Mesenchymal stem cell (in vitro differentiated cells and primary cell): ENCODE measurements at regions not wholly inside any gene's neighbourhood (a gene's known extent, or its start where the extent isn't known, plus 50 kb on each side); places are given as distances from the start of the nearest gene placed in this dataset.

ENCODE experiments used
- DNase-seq: peaks from one replicate; pipeline ENCODE4 v3.0.0-alpha.2; 2013
- H2AFZ ChIP-seq: one replicate; pipeline ENCODE4 v1.6.1; 2013; ENCODE audit warnings: low read depth, mild to moderate bottlenecking, control low read depth, inconsistent platforms, low read length, moderate library complexity
- H2AK5ac ChIP-seq: 2 replicates; pipeline ENCODE4 v1.6.1; 2013; ENCODE audit warnings: low read length, moderate library complexity, mild to moderate bottlenecking, inconsistent platforms; ENCODE audit not compliant: severe bottlenecking
- H2BK120ac ChIP-seq: one replicate; pipeline ENCODE4 v1.6.1; 2013; ENCODE audit warnings: low read depth, mild to moderate bottlenecking, inconsistent platforms, low read length, moderate library complexity
- H2BK12ac ChIP-seq, 2 experiments: one replicate each; pipeline ENCODE4 v1.6.1; 2013; ENCODE audit warnings: inconsistent platforms in 2 of 2, low read length in 2 of 2, mild to moderate bottlenecking in 2 of 2, moderate library complexity in 2 of 2, control low read depth in 1 of 2
- H2BK15ac ChIP-seq: one replicate; pipeline ENCODE4 v1.6.1; 2013; ENCODE audit warnings: mild to moderate bottlenecking, low read depth, inconsistent platforms; ENCODE audit not compliant: poor library complexity, severe bottlenecking
- H2BK5ac ChIP-seq: 2 replicates; pipeline ENCODE4 v1.6.1; 2013; ENCODE audit warnings: low read depth, mild to moderate bottlenecking, low read length, control low read depth, inconsistent platforms; ENCODE audit not compliant: poor library complexity, severe bottlenecking
- H3K14ac ChIP-seq, 2 experiments: one replicate each; pipeline ENCODE4 v1.6.1; 2013; ENCODE audit warnings: inconsistent platforms in 2 of 2, low read length in 2 of 2, control low read depth in 1 of 2, mild to moderate bottlenecking in 1 of 2, moderate library complexity in 1 of 2
- H3K18ac ChIP-seq, 2 experiments: one replicate each; pipeline ENCODE4 v1.6.1; 2013; ENCODE audit warnings: inconsistent platforms in 2 of 2, low read length in 2 of 2, control low read depth in 1 of 2, low read depth in 1 of 2, mild to moderate bottlenecking in 1 of 2
- H3K23ac ChIP-seq, 2 experiments: one replicate each; pipeline ENCODE4 v1.6.1; 2013; ENCODE audit warnings: inconsistent platforms in 2 of 2, low read length in 2 of 2, mild to moderate bottlenecking in 2 of 2, moderate library complexity in 2 of 2, control low read depth in 1 of 2
- H3K27ac ChIP-seq: 2 replicates; pipeline ENCODE4 v1.5.1; 2013; ENCODE audit warnings: mild to moderate bottlenecking, moderate library complexity, low read length, control low read depth, inconsistent platforms; ENCODE audit not compliant: poor library complexity, severe bottlenecking
- H3K27me3 ChIP-seq, 2 experiments: 2 replicates each; pipeline versions ENCODE4 v1.6.1 to v1.7.0; 2013; ENCODE audit warnings: low read length in 2 of 2, mild to moderate bottlenecking in 2 of 2, moderate library complexity in 2 of 2, control low read depth in 1 of 2, inconsistent platforms in 1 of 2; ENCODE audit not compliant: control insufficient read depth in 1 of 2, insufficient read depth in 1 of 2
- H3K36me3 ChIP-seq, 2 experiments: 2 replicates each; pipeline versions ENCODE4 v1.6.1 to v1.7.0; 2013; ENCODE audit warnings: low read length in 2 of 2, control low read depth in 1 of 2, inconsistent platforms in 1 of 2, low read depth in 1 of 2, mild to moderate bottlenecking in 1 of 2; ENCODE audit not compliant: insufficient read depth in 2 of 2, control insufficient read depth in 1 of 2
- H3K4ac ChIP-seq, 2 experiments: one replicate each; pipeline ENCODE4 v1.6.1; 2013; ENCODE audit warnings: inconsistent platforms in 2 of 2, low read length in 2 of 2, mild to moderate bottlenecking in 2 of 2, moderate library complexity in 2 of 2, control low read depth in 1 of 2, low read depth in 1 of 2
- H3K4me1 ChIP-seq: 2 replicates; pipeline ENCODE4 v1.6.1; 2013; ENCODE audit warnings: low read depth, low read length, control low read depth; ENCODE audit not compliant: control insufficient read depth, insufficient read depth
- H3K4me2 ChIP-seq: 2 replicates; pipeline ENCODE4 v1.6.1; 2013; ENCODE audit warnings: low read length, mild to moderate bottlenecking, inconsistent platforms; ENCODE audit not compliant: poor library complexity, severe bottlenecking
- H3K4me3 ChIP-seq, 2 experiments: 2 replicates each; pipeline versions ENCODE4 v1.5.1 to v1.7.0; 2013; ENCODE audit warnings: low read length in 2 of 2, mild to moderate bottlenecking in 2 of 2, control low read depth in 1 of 2, low read depth in 1 of 2; ENCODE audit not compliant: insufficient read depth in 1 of 2
- H3K79me1 ChIP-seq: replicated peaks from 2 replicates; pipeline ENCODE4 v1.6.1; 2013; ENCODE audit warnings: mild to moderate bottlenecking, control low read depth, low read length, inconsistent platforms; ENCODE audit not compliant: poor library complexity, severe bottlenecking
- H3K9ac ChIP-seq: 2 replicates; pipeline ENCODE4 v1.7.0; 2013; ENCODE audit warnings: mild to moderate bottlenecking, low read length, moderate library complexity
- H3K9me3 ChIP-seq: 2 replicates; pipeline ENCODE4 v1.7.0; 2013; ENCODE audit warnings: mild to moderate bottlenecking, low read length; ENCODE audit not compliant: control insufficient read depth
- H4K8ac ChIP-seq: one replicate; pipeline ENCODE4 v1.6.1; 2013; ENCODE audit warnings: inconsistent platforms, mild to moderate bottlenecking, low read length, moderate library complexity
- H4K91ac ChIP-seq: one replicate; pipeline ENCODE4 v1.6.1; 2013; ENCODE audit warnings: mild to moderate bottlenecking, low read length, inconsistent platforms
- WGBS: methylation state at CpG from one replicate; pipeline ENCODE4 v1.1.7; 2013; ENCODE audit warnings: mixed read lengths; 5-methylcytosine and 5-hydroxymethylcytosine counted together

- H3K23ac ChIP-seq: no peak overlapping the region
- no peaks in the 10 kb centered on the region for H3K4me1 ChIP-seq
- H3K36me3 ChIP-seq: no peaks in the 10 kb centered on the region
- H3K79me1 ChIP-seq: no peaks in the 10 kb centered on the region
- H3K4me2 ChIP-seq: no peak overlapping the region
- H3K27me3 ChIP-seq: no peaks in the 10 kb centered on the region
- H2BK12ac ChIP-seq: no peak overlapping the region
- H2BK5ac ChIP-seq: no peak overlapping the region
- no peak overlapping the region for H2AK5ac ChIP-seq
- 0% methylated on average over 1 of the region's 2 CpGs for WGBS
- H4K8ac ChIP-seq: no peak overlapping the region
- H3K27ac ChIP-seq: no peak overlapping the region
- no peak overlapping the region for H2BK15ac ChIP-seq
- no peak for DNase-seq
- H2AFZ ChIP-seq: no peak overlapping the region
- no peak overlapping the region for H3K4ac ChIP-seq
- no peak overlapping the region for H3K4me3 ChIP-seq
- H3K14ac ChIP-seq: no peak overlapping the region
- peaks cover 10% of the 10 kb centered on the region for H3K9me3 ChIP-seq
- no peak overlapping the region for H4K91ac ChIP-seq
- no peak overlapping the region for H2BK120ac ChIP-seq
- no peak overlapping the region for H3K18ac ChIP-seq
- no peak overlapping the region for H3K9ac ChIP-seq
These were observed 58.0 kb upstream of the ITSN2 start for GRCh38 chr2:24418166-24418841.

- Histone ChIP-seq H3K9me3 (no peaks in the 10 kb centered on the region), H2BK5ac (no peak overlapping the region), H2AFZ (no peak overlapping the region), H3K14ac (no peak overlapping the region), H3K4me3 (no peak overlapping the region), H3K4ac (no peak overlapping the region), H2AK5ac (no peak overlapping the region), H3K4me2 (no peak overlapping the region), H3K27ac (no peak overlapping the region), H3K9ac (no peak overlapping the region), H3K23ac (no peak overlapping the region), H2BK120ac (no peak overlapping the region), H4K91ac (no peak overlapping the region), H2BK12ac (no peak overlapping the region), H2BK15ac (no peak overlapping the region), H3K27me3 (peaks cover 5 to 6% of the 10 kb centered on the region in 2 experiments), H3K36me3 (no peaks in the 10 kb centered on the region), H3K4me1 (no peaks in the 10 kb centered on the region), H3K18ac (no peak overlapping the region), H4K8ac (no peak overlapping the region), H3K79me1 (no peaks in the 10 kb centered on the region)
- DNase-seq: no peak
- 100% methylated on average over 2 of the region's 3 CpGs for WGBS
These were observed 52.5 kb upstream of the ITSN2 start for GRCh38 chr2:24412812-24413211.

GRCh38 chr2:24411488-24412151 is 51.3 kb upstream of the ITSN2 start:
- no peak overlapping the region for H2AK5ac ChIP-seq
- H3K36me3 ChIP-seq: no peaks in the 10 kb centered on the region
- H3K4ac ChIP-seq: no peak overlapping the region
- WGBS: 90% methylated on average over 4 of the region's 4 CpGs
- H2BK120ac ChIP-seq: no peak overlapping the region
- no peak overlapping the region for H3K14ac ChIP-seq
- no peak overlapping the region for H3K9ac ChIP-seq
- H3K18ac ChIP-seq: no peak overlapping the region
- DNase-seq: no peak
- H3K9me3 ChIP-seq: no peaks in the 10 kb centered on the region
- no peak overlapping the region for H4K8ac ChIP-seq
- H3K23ac ChIP-seq: no peak overlapping the region
- no peak overlapping the region for H3K4me2 ChIP-seq
- H3K27me3 ChIP-seq: peaks cover 5 to 6% of the 10 kb centered on the region in 2 experiments
- H2BK12ac ChIP-seq: no peak overlapping the region
- H2BK15ac ChIP-seq: no peak overlapping the region
- H3K27ac ChIP-seq: no peak overlapping the region
- H3K4me3 ChIP-seq: no peak overlapping the region
- H3K4me1 ChIP-seq: no peaks in the 10 kb centered on the region
- H2AFZ ChIP-seq: no peak overlapping the region
- H3K79me1 ChIP-seq: no peaks in the 10 kb centered on the region
- no peak overlapping the region for H2BK5ac ChIP-seq
- no peak overlapping the region for H4K91ac ChIP-seq

GRCh38 chr2:24410976-24411375 is 50.6 kb upstream of the ITSN2 start:
- Histone ChIP-seq H2BK12ac (no peak overlapping the region), H2BK15ac (no peak overlapping the region)
- WGBS: 83% methylated on average over 2 of the region's 2 CpGs

More at GRCh38 chr2:24410976-24411375, 50.6 kb upstream of the ITSN2 start:
- Histone ChIP-seq H3K18ac (no peak overlapping the region), H3K27me3 (peaks cover 5 to 6% of the 10 kb centered on the region in 2 experiments), H3K23ac (no peak overlapping the region), H4K91ac (no peak overlapping the region), H3K9me3 (no peaks in the 10 kb centered on the region), H3K4ac (no peak overlapping the region), H3K27ac (no peak overlapping the region), H2BK5ac (no peak overlapping the region), H3K79me1 (no peaks in the 10 kb centered on the region), H3K4me2 (no peak overlapping the region), H3K14ac (no peak overlapping the region), H3K4me1 (no peaks in the 10 kb centered on the region), H4K8ac (no peak overlapping the region), H2AFZ (no peak overlapping the region), H2BK120ac (no peak overlapping the region), H3K4me3 (no peak overlapping the region), H2AK5ac (no peak overlapping the region), H3K36me3 (no peaks in the 10 kb centered on the region), H3K9ac (no peak overlapping the region)
- no peak for DNase-seq
